HepG2 (cell line): ENCODE measurements at regions not wholly inside any gene's neighbourhood (a gene's known extent, or its start where the extent isn't known, plus 50 kb on each side); places are given as distances from the start of the nearest gene placed in this dataset.
A peak's percentile ranks its signal among the peaks of the same experiment; 100 is the strongest.

Experiments used
- CEBPB ChIP-seq: IDR thresholded peaks from 2 replicates; pipeline ENCODE4 v1.6.1; 2011; ENCODE audit warnings: low read depth, low read length, improper control_type of control experiment, borderline replicate concordance
- FOXK1 ChIP-seq: sonication (generic); formaldehyde crosslinking; IDR thresholded peaks from 2 replicates; pipeline ENCODE4 v1.4.0; 2020; ENCODE audit warnings: low read depth, missing genetic modification reagents, borderline replicate concordance
- ZNF558 ChIP-seq: sonication (generic); formaldehyde crosslinking; IDR thresholded peaks from 2 replicates; pipeline ENCODE4 v1.9.0; 2022; ENCODE audit warnings: mild to moderate bottlenecking, missing genetic modification reagents, borderline replicate concordance
- TF ChIP-seq, protein P1 (sequence below): IDR thresholded peaks from 2 replicates; pipeline ENCODE4 v1.6.1; 2016; ENCODE audit warnings: missing compliant biosample characterization, missing genetic modification reagents, borderline replicate concordance
- TF ChIP-seq, protein P2 (sequence below): sonication (generic); formaldehyde crosslinking; IDR thresholded peaks from 2 replicates; pipeline ENCODE4 v1.4.0; 2020; ENCODE audit warnings: low read depth, missing genetic modification reagents
- TF ChIP-seq, protein P3 (sequence below): sonication (generic); formaldehyde crosslinking; IDR thresholded peaks from 2 replicates; pipeline ENCODE4 v1.4.0; 2020; ENCODE audit warnings: missing genetic modification reagents, borderline replicate concordance
- TF ChIP-seq, protein P4 (sequence below): sonication (generic); IDR thresholded peaks from 2 replicates; pipeline ENCODE4 v1.6.1; 2016; ENCODE audit warnings: low read depth, borderline replicate concordance
- TF ChIP-seq, protein P5 (sequence below): sonication (generic); formaldehyde crosslinking; IDR thresholded peaks from 2 replicates; pipeline ENCODE4 v1.9.0; 2021; ENCODE audit warnings: mild to moderate bottlenecking, missing genetic modification reagents

DNA sequence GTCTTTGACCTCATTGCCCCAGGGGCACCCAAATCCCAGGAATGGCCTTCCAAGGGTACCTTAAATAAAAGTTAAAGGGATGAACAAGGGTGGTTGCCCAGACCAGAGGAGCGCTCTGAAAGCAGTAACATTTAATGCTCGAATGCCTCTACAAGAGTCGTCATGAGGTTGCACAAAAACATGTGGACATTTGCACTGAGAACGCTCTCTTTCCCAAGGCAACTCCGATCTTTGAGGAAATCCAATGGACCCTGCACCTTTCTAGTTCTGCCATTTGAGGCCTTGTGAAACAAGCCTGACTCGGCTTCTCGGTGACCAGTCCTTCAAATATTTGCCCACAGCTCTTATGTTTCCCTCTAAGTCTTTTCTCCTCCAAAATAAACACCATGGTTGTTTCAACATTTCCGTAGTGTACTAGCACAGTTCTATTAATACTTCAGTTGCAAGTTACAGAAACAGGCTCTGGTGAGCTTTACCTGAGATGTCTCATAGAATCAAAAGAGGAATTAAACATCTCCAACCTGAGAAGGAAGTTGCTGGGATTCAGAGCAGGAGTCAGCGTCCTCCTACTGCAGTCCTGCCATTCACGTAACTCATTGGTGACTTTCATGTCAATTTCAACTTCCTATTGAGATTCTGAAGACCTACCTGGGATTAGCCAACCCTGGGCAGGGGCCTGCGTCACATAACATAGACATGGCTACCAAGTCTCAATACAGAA, 168.8 kb upstream of the RAI14 start (continued):
- TF ChIP-seq, protein P1, sequence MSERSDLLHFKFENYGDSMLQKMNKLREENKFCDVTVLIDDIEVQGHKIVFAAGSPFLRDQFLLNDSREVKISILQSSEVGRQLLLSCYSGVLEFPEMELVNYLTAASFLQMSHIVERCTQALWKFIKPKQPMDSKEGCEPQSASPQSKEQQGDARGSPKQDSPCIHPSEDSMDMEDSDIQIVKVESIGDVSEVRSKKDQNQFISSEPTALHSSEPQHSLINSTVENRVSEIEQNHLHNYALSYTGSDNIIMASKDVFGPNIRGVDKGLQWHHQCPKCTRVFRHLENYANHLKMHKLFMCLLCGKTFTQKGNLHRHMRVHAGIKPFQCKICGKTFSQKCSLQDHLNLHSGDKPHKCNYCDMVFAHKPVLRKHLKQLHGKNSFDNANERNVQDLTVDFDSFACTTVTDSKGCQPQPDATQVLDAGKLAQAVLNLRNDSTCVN (CRISPR knock-in tag), result peak; percentile 66; the same call in 1 of the 2 replicates
- TF ChIP-seq, protein P2, sequence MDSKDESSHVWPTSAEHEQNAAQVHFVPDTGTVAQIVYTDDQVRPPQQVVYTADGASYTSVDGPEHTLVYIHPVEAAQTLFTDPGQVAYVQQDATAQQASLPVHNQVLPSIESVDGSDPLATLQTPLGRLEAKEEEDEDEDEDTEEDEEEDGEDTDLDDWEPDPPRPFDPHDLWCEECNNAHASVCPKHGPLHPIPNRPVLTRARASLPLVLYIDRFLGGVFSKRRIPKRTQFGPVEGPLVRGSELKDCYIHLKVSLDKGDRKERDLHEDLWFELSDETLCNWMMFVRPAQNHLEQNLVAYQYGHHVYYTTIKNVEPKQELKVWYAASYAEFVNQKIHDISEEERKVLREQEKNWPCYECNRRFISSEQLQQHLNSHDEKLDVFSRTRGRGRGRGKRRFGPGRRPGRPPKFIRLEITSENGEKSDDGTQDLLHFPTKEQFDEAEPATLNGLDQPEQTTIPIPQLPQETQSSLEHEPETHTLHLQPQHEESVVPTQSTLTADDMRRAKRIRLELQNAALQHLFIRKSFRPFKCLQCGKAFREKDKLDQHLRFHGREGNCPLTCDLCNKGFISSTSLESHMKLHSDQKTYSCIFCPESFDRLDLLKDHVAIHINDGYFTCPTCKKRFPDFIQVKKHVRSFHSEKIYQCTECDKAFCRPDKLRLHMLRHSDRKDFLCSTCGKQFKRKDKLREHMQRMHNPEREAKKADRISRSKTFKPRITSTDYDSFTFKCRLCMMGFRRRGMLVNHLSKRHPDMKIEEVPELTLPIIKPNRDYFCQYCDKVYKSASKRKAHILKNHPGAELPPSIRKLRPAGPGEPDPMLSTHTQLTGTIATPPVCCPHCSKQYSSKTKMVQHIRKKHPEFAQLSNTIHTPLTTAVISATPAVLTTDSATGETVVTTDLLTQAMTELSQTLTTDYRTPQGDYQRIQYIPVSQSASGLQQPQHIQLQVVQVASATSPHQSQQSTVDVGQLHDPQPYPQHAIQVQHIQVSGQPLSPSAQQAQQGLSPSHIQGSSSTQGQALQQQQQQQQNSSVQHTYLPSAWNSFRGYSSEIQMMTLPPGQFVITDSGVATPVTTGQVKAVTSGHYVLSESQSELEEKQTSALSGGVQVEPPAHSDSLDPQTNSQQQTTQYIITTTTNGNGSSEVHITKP (CRISPR knock-in tag), result peak; percentile 71; the same call in 1 of the 2 replicates
- TF ChIP-seq, protein P3, sequence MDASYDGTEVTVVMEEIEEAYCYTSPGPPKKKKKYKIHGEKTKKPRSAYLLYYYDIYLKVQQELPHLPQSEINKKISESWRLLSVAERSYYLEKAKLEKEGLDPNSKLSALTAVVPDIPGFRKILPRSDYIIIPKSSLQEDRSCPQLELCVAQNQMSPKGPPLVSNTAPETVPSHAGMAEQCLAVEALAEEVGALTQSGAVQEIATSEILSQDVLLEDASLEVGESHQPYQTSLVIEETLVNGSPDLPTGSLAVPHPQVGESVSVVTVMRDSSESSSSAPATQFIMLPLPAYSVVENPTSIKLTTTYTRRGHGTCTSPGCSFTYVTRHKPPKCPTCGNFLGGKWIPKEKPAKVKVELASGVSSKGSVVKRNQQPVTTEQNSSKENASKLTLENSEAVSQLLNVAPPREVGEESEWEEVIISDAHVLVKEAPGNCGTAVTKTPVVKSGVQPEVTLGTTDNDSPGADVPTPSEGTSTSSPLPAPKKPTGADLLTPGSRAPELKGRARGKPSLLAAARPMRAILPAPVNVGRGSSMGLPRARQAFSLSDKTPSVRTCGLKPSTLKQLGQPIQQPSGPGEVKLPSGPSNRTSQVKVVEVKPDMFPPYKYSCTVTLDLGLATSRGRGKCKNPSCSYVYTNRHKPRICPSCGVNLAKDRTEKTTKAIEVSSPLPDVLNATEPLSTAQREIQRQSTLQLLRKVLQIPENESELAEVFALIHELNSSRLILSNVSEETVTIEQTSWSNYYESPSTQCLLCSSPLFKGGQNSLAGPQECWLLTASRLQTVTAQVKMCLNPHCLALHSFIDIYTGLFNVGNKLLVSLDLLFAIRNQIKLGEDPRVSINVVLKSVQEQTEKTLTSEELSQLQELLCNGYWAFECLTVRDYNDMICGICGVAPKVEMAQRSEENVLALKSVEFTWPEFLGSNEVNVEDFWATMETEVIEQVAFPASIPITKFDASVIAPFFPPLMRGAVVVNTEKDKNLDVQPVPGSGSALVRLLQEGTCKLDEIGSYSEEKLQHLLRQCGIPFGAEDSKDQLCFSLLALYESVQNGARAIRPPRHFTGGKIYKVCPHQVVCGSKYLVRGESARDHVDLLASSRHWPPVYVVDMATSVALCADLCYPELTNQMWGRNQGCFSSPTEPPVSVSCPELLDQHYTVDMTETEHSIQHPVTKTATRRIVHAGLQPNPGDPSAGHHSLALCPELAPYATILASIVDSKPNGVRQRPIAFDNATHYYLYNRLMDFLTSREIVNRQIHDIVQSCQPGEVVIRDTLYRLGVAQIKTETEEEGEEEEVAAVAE, result 0 out of 2 replicates have a peak, but pooled peaks have one; percentile 22
- TF ChIP-seq FOXK1 (CRISPR knock-in tag), result peak; percentile 87
- peak; percentile 92 for TF ChIP-seq CEBPB
- TF ChIP-seq, protein P4, sequence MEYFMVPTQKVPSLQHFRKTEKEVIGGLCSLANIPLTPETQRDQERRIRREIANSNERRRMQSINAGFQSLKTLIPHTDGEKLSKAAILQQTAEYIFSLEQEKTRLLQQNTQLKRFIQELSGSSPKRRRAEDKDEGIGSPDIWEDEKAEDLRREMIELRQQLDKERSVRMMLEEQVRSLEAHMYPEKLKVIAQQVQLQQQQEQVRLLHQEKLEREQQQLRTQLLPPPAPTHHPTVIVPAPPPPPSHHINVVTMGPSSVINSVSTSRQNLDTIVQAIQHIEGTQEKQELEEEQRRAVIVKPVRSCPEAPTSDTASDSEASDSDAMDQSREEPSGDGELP, result peak; percentile 60
- TF ChIP-seq ZNF558, result peak; percentile 72; the same call in 1 of the 2 replicates
- TF ChIP-seq, protein P5, sequence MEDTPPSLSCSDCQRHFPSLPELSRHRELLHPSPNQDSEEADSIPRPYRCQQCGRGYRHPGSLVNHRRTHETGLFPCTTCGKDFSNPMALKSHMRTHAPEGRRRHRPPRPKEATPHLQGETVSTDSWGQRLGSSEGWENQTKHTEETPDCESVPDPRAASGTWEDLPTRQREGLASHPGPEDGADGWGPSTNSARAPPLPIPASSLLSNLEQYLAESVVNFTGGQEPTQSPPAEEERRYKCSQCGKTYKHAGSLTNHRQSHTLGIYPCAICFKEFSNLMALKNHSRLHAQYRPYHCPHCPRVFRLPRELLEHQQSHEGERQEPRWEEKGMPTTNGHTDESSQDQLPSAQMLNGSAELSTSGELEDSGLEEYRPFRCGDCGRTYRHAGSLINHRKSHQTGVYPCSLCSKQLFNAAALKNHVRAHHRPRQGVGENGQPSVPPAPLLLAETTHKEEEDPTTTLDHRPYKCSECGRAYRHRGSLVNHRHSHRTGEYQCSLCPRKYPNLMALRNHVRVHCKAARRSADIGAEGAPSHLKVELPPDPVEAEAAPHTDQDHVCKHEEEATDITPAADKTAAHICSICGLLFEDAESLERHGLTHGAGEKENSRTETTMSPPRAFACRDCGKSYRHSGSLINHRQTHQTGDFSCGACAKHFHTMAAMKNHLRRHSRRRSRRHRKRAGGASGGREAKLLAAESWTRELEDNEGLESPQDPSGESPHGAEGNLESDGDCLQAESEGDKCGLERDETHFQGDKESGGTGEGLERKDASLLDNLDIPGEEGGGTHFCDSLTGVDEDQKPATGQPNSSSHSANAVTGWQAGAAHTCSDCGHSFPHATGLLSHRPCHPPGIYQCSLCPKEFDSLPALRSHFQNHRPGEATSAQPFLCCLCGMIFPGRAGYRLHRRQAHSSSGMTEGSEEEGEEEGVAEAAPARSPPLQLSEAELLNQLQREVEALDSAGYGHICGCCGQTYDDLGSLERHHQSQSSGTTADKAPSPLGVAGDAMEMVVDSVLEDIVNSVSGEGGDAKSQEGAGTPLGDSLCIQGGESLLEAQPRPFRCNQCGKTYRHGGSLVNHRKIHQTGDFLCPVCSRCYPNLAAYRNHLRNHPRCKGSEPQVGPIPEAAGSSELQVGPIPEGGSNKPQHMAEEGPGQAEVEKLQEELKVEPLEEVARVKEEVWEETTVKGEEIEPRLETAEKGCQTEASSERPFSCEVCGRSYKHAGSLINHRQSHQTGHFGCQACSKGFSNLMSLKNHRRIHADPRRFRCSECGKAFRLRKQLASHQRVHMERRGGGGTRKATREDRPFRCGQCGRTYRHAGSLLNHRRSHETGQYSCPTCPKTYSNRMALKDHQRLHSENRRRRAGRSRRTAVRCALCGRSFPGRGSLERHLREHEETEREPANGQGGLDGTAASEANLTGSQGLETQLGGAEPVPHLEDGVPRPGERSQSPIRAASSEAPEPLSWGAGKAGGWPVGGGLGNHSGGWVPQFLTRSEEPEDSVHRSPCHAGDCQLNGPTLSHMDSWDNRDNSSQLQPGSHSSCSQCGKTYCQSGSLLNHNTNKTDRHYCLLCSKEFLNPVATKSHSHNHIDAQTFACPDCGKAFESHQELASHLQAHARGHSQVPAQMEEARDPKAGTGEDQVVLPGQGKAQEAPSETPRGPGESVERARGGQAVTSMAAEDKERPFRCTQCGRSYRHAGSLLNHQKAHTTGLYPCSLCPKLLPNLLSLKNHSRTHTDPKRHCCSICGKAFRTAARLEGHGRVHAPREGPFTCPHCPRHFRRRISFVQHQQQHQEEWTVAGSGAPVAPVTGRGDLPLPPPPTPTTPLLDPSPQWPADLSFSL (CRISPR knock-in tag), result no peak
